GM21786 (cell line): ENCODE measurements at regions not wholly inside any gene's neighbourhood (a gene's known extent, or its start where the extent isn't known, plus 50 kb on each side); places are given as distances from the start of the nearest gene placed in this dataset.

Experiments used
- ATAC-seq: cut with Tn5 transposase; IDR thresholded peaks from one replicate; pipeline ENCODE4 v1.9.1; 2021; ENCODE audit not compliant: unreplicated experiment

- no peak for ATAC-seq
Observed at GRCh38 chr9:117858561-117858960, 154.4 kb downstream of the TLR4 start.

GRCh38 chr9:117860849-117861248, 156.6 kb downstream of the TLR4 start:
- ATAC-seq: no peak

- ATAC-seq: no peak
Observed at GRCh38 chr9:117864385-117865057, 160.3 kb downstream of the TLR4 start.

DNA sequence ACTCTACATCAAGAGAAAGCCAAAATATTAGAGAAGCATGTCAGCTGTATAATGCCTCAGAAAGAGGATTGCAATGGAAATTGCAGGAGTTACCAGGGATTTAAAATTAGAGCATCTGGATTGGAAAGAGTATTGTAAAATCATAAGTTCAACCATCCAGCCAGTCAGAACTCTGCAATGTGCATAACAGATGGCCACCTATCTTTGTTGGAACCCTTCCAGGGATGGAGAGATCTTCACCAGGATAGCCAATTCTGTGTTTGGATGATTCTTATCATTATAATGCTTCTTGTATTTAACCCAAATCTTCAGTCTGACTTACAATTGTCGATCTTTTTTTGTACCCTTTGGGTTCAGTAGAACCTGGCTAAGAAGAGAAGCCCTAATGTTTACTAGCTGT, 164.4 kb downstream of the TLR4 start:
- no peak for ATAC-seq

DNA sequence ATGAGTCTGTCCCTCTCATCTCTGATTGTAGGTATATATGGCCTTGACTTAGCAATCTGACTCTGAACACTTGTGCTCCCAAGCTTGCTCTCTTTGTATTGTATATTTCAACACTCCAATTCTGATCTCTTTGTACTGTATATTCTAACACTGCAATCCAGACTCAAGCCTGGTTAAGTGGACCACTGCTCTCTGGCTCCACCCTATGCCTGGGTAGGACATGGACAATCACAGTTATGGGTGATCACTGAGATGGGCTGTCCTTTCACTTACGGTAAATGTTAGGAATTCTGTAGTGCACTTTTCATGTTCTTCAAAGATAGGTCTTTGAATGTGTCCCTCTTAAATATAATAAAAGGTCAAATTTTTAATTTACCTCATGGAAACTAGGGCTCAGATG, 165.1 kb downstream of the TLR4 start:
- ATAC-seq: no peak

DNA sequence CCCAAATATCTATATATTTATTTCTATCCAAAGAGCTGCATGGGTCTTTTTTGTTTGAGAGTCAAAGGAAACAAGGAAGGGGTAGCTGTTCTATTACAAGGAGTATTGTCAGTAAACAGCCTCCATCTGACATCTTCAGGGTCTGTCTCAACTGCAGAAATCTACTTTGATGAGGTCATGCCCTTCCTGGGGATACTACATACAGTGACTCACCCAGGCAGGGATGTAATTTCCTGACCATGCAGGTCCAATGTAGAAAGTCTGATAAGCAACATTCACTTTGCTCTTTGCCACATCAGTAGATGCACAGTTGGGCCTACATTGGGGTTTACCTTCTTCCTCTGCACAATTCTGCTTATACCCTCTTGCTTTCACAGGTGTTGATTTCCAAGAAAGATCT, 165.5 kb downstream of the TLR4 start:
- ATAC-seq: no peak

DNA sequence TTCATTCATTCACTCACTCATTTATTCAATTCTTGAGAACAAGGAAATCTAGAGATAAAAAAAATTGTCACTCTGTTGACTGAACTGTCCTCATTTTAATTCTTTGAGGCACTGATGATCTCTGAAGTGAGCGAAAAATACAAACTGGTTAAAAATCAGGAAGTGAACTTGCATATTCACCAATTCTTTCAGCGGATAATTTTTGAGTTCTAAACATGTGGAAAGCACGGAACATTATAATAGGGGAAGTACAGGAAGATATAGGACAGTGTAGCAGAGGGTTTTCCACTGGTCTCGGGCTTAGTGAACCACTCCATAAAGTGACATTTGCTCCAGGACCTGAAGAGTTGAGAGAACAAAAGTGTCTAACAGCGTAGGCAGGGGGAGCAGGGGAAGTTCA, 169.5 kb downstream of the TLR4 start:
- ATAC-seq: no peak

DNA sequence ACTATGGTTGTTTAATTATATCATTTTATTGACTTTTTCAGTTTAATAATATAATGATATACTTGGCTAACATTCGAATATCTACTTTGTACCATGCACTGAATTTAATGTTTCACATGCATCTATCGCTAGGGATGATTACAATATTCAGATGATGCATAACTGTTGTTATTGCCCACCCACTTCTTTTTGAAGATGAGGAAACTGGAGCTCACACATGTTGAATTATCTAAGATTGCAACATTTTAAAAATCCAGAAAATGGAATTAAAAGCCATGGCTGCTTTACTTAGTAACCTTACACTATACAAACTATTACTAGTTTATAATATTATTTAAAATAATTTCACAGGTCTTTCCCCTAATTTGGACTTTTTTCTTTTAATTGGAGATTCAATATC, 171.7 kb downstream of the TLR4 start:
- no peak for ATAC-seq

- ATAC-seq: no peak
Observed at GRCh38 chr9:117882171-117882570, 178.0 kb downstream of the TLR4 start.

GRCh38 chr9:117886616-117887015, 182.4 kb downstream of the TLR4 start:
- ATAC-seq: no peak

- no peak for ATAC-seq
Observed at GRCh38 chr9:117887383-117887782, 183.2 kb downstream of the TLR4 start.

DNA sequence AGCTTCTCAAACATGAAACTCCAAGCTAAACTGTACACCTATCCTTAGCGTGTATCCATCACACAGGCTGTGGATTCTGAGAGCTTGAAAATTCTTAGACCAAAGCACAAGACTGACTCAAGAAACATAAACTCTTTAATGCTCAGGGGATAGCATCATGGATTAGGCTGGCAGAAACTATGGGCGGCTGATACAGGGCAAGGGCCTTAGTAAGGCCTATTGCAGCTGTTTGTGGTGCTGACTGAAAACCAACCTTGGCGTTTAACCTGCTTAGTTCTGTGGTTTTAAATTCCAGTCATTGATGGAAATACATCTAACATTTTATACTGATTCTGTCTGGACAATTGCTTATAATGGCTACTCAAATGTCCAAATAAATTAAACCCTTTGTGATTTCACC, 183.7 kb downstream of the TLR4 start:
- no peak for ATAC-seq

DNA sequence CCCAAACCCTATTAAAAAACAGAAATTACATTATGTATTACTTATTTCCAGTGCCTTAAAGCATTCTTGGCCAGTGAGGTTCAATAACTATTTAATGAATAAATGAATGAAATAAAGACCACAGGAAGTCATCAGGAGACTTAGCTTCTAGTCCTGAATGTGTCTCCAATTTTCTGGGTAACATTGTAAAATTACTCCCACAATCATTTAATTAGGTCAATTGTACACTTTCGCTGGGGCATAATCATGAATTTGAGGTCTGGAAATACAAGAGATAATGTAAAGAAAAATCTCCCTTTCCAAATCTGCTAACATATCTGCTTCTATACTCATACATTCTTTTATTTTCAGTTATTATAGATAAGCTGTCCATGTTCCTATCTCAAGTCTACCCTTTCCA, 199.2 kb downstream of the TLR4 start:
- ATAC-seq: no peak

- no peak for ATAC-seq
Observed at GRCh38 chr9:117906763-117907162, 202.6 kb downstream of the TLR4 start.

- ATAC-seq: no peak
Observed at GRCh38 chr9:117907420-117907819, 203.2 kb downstream of the TLR4 start.

DNA sequence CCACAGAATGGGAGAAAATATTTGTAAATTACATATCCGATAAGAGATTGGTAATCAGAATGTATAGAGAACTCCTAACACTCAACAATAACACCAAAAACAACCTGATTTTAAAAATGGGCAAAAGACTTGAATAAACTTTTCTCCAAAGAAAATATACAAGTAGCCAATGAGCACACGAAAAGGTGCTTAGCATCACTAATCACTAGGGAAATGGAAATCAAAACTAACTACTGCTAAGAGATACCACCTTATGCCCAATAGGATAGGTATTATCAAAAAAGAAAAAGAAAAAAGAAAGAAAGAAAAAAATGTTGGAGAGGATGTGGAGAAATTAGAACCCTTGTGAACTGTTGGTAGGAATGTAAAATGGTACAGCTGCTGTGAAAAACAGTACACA, 212.1 kb downstream of the TLR4 start:
- no peak for ATAC-seq

GRCh38 chr9:117917873-117918272, 213.7 kb downstream of the TLR4 start:
- no peak for ATAC-seq

- no peak for ATAC-seq
Observed at GRCh38 chr9:117919538-117919937, 215.3 kb downstream of the TLR4 start.

DNA sequence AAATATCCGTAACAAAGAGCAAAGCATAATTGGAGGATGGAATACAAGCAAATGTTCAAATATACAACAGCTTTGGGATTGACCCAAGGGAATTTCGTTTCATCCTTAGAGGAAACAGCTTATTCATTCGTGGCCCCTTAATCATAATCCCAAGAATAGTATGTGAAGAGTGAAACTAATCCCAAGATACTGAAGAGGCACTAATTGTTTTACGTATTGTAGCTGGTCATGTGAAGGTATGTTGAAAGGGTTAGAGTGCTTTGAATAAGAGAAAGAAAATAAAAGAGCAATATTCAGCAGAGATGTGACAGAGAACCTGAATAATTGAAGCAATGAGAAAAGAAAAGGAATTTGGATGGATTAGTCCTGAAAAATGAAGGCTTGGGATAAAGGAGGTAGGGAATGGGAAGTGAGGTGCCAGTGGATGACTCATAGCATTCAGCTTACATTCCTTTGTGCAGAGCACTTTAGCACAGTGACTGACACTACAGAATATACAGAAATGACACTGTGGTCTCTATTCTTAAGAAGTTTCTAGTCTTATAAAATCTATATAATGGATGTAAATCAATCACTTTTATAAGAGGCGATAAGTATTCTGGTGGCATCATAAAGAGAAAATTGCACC, 221.9 kb downstream of the TLR4 start:
- no peak for ATAC-seq

- ATAC-seq: no peak
Observed at GRCh38 chr9:117927354-117927753, 223.2 kb downstream of the TLR4 start.

- no peak for ATAC-seq
Observed at GRCh38 chr9:117929868-117930267, 225.7 kb downstream of the TLR4 start.

DNA sequence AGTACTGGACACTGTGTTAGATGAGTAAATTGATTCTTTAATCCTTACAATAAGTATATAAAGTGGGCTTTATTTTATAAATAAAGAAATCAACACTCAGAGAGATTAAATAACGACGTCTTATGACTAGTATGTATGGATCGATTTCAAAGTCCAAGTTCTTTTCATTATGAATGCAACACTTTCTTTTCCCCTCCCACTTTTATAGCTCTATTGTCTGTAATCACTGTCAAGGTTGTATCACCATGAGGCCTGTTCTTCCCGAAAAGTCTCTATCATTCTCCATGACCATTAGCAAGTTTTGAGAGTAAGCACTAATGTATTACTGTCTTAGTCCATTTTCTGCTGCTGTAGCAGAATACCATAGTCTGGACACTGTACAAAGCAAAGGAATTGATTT, 228.4 kb downstream of the TLR4 start:
- no peak for ATAC-seq
